Eye (tissue), 1 donor: ENCODE measurements at regions not wholly inside any gene's neighbourhood (a gene's known extent, or its start where the extent isn't known, plus 50 kb on each side); places are given as distances from the start of the nearest gene placed in this dataset.
"Not testable (repeated sequence)": the region's sequence is repeated elsewhere in the genome, so short reads cannot be mapped to it uniquely, and the experiment has no call there.

Experiments
- DNase-seq: peaks from one replicate; pipeline ENCODE4 v3.0.0-alpha.2; 2015

DNA sequence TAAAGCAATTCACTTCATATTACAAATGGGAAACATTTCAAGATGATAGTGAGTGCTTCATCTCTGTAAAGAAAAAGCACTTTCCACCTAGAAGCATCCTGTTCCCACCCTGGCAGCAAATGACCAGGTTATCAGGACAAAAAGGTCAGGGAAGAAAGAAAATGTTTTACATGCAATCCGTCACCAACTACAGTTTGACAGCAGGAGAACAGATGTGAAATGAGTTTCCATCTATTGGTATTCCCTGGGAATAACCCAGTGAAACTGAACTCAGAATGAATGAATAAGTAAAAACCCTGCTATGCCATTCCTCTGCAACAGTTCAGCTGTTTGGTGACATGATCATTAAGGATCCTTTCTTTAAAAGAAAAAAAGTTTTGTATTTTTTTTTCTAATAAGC, 67.6 kb downstream of the HTR1A start:
- no peak for DNase-seq

- no peak for DNase-seq
Observed at GRCh38 chr5:63878788-63879187, 83.5 kb downstream of the HTR1A start.

- no peak for DNase-seq
Observed at GRCh38 chr5:63877961-63878360, 84.3 kb downstream of the HTR1A start.

GRCh38 chr5:63860379-63860778, 101.9 kb downstream of the HTR1A start:
- no peak for DNase-seq

DNA sequence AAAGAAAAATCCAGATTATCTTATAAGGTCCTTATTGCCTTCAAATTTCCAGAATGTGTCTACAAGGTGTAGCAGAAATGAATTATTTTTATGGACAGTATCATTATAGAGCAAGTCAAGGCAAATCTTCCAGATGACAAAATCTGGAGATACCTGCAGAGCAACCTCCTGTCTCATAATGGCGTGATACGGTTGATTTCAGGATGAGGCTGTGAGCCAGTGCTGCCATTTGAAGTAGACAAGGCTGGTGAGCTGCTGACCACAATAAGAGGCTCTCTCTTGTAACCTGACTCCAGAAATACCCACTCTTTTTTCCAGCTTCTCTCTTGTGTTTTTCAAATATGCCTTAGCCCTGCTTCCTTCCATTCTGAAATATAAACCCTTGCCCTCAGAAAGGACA, 108.2 kb downstream of the HTR1A start:
- DNase-seq: no peak

DNA sequence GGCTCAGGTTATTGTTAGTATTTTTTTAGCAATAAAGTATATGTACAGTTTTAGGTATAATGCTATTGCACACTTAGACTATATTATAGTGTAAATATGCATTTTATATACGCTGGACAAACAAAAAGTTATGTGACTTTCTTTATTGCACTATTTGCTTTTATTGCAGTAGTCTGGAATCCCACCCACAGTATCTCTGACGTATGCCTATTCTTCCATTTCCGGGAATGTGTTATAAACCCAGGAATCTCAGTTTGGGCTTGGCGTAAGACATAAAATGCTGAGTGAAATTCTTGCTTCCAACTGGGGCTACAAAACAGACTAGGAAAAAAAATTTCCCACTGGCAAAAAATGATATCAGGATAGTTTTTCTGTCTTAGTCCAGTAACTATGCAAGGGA, 119.1 kb downstream of the HTR1A start:
- no peak for DNase-seq

DNA sequence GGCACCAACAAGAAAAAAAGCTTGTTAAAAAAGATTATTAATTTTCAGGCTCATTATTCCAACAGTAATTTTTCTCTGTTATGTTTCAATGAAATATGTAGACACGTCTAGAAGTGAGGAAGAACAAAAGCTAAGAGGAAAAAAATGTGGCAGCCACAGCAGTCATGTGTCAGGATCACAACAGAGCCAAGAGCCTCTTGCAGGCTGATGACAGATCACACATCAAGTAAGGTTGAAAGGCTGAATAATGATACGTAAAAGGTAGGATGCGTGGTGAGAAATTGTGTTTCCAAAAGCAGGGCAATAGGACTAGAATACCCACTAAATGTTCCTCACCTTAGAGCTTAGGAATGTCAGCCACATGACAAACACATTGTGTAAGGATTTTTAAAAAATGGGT, 124.8 kb downstream of the HTR1A start:
- DNase-seq: no peak

DNA sequence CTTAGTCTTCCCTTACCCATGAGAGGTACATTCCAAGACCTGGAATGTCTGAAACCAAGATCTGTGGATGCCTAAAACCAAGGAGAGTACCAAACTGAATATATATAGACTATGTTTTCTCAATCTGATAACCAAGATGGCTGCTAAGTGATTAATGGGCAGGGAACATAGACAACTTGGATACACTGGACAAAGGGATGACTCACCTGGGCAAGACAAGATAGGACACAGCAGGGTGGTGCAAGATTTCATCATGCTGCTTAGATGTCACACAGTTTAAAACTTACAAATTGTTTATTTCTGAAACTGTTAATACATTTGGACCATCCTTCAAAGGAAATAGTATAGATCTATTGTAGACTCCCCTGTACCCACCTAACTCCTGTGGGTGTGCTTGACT, 130.9 kb downstream of the HTR1A start:
- no peak for DNase-seq

DNA sequence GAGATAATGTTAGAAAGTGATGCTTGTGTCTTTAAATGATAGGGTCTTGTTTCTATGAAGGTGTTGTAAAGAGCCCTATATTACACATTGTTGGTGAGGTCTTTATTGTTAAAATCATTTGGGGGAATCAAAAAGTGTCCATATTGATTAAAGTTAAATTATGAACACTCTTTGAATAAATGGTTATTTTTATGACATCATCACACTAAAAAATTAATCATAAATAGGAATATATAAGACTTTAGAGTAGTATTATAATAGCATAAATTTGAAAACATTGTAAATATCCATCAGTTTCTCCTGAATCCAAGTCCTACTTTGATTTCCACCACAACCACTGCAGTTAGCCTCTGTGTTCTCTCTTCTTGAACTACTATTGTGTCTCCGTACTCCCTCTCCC, 136.3 kb downstream of the HTR1A start:
- no peak for DNase-seq

GRCh38 chr5:63823583-63823982, 138.7 kb downstream of the HTR1A start:
- no peak for DNase-seq

GRCh38 chr5:63822614-63823013, 139.6 kb downstream of the HTR1A start:
- no peak for DNase-seq

DNA sequence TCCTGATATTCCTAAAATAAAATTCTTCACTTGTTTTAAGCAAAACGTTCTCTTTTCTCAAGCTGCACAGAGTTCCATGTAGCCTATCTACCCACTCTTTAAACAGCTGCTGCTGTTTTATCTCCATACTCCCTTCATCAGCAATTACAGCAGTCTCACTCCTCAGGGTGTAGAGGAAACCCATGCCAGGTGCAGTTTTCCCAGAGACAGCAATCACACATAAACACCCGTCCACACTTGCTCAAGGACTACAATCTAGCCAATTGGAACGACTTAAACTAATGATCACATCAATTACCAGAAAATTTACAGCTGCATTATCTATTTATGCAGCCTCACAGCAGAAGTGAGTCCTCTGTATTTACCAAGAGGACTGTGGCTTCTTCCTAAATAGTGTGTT, 141.7 kb downstream of the HTR1A start:
- peak; percentile 9 for DNase-seq

- peak; percentile 4 for DNase-seq
Observed at GRCh38 chr5:63812693-63813092, 149.6 kb downstream of the HTR1A start.

- no peak for DNase-seq
Observed at GRCh38 chr5:63811961-63812360, 150.3 kb downstream of the HTR1A start.

DNA sequence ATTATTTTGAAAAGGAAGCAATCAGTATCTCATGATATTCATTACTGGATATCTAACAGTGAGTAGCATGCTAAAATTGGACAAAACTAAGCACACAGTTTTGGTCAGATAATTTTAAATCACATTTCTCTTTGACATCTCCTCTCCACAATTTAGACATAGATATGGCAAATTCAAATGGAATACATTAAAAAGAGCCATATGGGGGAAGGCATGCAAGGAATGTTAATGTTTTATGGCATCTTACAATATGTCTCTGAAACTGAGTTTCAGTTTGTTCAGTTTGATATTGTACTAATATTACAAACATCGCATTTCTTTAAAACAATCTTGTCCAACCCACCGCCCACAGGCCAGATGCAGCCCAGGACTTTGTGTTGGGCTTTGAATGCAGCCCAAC, 151.0 kb downstream of the HTR1A start:
- DNase-seq: no peak

GRCh38 chr5:63805151-63805550, 157.1 kb downstream of the HTR1A start:
- DNase-seq: no peak

DNA sequence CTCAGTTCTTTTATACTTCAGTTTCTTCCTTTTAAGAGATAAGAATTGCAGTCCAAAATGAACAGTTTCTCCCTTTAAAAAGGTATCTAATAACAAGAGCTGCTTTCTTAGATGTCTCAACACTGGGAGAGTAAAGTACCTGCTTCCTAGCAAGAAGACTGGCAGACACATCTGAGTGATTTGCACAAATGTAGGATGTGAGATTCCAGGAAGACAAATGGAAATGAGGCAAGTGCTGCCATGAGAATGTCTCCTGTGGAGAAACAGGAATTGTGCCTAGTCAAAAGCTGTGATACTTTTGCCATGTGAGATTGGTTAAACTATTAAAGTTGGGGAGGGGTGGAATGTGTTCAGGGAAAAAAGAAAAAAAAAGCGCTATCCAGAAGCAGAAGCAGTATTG, 159.1 kb downstream of the HTR1A start:
- DNase-seq: no peak

- no peak for DNase-seq
Observed at GRCh38 chr5:63794979-63795378, 167.3 kb downstream of the HTR1A start.

DNA sequence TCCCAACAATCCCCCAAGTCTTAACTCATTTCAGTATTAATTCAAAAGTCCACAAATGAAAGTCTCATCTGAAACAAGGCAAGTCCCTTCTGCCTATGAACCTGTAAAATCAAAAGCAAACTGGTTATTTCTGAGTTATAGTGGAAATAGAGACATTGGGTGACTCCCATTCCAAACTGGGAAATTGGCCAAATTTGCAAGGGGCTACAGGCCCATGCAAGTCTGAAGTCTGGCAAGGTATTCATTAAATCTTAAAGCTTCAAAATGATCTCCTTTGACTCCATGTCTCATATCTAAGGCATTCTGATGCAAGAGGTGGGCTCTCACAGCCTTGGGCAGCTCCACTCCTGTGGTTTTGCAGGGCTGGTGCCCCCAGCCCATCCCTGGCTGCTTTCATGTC, 167.9 kb downstream of the HTR1A start:
- DNase-seq: no peak

DNA sequence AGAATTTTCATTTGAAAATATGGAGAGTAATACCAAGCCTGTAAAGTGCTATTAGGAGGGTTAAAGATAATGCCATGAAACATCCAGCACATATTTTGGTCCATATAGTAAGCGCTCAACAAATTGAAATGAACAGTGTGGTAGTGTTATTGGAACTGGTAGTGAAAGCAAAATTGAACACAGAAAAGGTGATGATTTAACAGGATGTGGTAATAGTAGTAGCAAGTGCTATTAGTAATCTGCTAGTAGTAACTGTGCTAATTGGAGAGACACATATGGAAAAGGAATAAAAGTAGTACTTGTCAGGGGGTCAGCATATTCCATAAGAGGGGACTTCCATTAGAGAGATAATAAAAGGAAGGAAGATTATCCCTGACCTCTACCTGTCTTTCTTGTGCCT, 187.3 kb downstream of the HTR1A start:
- DNase-seq: no peak

DNA sequence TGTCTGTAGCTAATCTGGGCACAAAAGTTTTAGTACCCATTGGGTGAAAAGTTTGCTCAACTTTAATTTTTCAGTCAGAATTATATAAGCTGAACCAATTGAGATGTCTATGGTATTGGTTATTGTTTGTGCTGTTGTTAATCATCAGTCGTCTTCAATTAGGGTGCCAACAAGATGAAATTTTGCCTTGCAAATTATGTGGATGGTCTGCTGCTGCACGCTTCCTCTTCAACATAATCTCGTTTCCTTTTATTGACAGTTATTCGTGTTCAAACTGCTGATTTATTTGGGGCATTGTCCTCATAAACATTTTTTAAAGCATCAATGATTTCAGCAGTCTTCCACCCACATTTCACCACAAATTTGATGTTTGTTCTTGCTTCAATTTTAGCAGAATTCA, 194.0 kb downstream of the HTR1A start:
- DNase-seq: no peak

GRCh38 chr5:63760965-63761364, 201.3 kb downstream of the HTR1A start:
- DNase-seq: no peak

DNA sequence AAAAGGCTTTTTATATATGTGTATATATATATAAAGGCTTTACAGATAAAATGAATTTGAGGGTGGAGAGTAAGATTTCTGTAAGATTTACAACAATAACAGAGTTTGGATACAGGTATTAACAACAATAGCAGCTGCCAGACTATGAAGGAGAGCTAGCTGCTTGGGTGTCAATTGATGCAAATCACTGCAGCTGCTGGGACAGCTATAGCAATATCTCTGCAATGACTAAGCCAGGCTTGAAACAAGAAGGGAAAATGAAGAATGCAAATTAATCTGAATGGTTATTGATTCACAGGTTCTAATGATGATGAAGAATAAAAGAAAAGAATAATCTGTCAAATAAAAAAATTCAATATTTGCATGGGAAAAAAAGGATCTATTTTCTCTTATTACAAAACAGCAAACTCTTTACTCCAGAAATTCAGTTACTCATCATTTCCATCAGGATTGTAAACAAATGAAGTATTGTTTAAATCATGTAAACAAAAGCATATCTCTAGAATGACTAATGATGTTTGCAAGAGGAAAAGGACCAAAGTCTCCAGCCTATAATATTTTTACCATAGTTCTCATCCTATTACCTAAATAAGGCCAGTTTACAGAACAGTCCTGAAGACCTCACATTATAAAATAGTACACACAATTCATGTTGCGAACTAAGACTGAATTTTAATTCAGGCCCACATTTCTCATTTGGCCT, 219.0 kb downstream of the HTR1A start:
- DNase-seq: no peak

GRCh38 chr5:63732880-63733279, 229.4 kb downstream of the HTR1A start:
- not testable (repeated sequence) for DNase-seq

DNA sequence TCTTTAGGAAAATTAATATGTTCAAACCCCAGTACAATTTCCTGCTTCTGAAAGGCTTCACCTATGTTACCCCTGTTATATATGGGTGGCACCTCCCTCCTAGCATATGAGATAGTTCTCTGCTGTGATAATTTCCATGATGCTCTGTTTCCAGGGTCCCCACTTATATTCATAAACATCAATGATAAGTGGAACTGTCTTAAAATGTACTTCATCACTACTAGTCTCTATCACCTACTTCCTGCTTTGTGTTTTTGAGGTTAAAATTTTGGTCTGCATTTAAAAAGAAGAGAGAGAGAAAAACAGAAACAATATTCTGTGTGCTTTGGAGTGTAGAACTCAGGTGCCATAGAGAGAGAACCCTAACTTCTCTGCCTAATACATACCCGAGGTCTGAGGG, 234.7 kb downstream of the HTR1A start:
- DNase-seq: no peak

DNA sequence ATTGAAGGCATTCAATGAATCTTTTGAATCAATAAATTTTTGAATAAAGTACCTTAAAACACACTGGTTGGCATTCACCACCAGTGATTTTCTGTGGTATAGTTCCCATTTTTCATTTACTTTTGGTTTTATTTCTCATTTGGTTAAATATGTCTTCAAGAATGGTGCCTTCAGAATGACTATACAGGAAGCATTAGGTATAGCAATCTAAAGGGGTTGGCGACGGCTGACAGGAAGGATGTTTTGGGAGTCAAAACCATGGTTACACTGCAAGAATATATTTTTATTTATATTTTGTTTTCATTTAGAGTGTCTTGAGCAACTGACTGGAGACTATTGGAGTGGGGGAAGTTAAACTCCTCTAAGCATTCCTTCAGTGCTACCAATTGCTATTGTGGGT, 235.7 kb downstream of the HTR1A start:
- DNase-seq: no peak
